ENCODE measurements at regions not wholly inside any gene's neighbourhood (a gene's known extent, or its start where the extent isn't known, plus 50 kb on each side); places are given as distances from the start of the nearest gene placed in this dataset.

DNA sequence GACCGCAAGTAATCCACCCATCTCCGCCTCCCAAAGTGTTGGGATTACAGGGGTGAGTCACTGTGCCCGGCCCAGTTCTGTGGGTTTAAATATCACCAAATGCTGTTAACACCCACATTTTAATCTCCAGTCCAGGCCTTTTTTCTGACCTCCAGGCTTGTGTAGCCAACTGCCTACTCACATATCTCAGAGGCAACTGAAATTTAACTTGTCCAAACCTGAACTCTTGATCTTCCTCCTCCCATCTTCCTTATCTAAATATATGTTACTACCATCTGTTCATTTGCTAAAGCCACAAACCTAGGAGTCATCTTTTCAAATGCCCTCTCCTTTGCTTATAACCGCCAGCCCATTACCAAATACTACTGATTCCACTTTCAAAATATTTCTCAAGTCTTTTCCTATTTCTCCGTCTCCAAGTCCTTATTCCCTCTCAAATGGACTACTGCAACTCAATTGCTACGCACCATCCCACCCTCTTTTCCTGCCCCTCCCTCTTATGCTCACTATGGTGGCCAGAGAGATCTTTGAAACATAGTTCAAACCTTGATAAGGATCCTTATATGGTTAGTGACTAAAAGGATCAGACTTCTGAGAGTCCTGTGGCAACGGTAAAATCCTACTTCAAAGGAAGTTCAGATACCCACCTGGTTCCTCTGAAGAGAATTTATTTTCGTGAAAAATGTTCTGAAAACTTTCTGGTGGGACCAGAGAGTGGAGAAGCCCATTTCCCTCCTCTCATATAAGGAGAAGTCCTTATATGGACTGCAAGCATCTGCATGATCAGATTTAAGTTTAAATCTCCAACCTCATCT lies 78.5 kb upstream of the CDC42BPA start:
- ChIA-PET POLR2A (no interaction called here), CTCF (no interaction called here)
- Histone ChIP-seq H3K27ac (ENCODE audit: low read depth, low read length) (peak overlapping the region; percentile 4), H3K4me3 (ENCODE audit: low read depth, low read length) (no peak overlapping the region), H3K9me3 (ENCODE audit: control insufficient read depth, insufficient read depth, low read length) (no peaks in the 10 kb centered on the region), H3K27me3 (ENCODE audit: control insufficient read depth, insufficient read depth, low read length) (no peaks in the 10 kb centered on the region)
- TF ChIP-seq, protein P1, sequence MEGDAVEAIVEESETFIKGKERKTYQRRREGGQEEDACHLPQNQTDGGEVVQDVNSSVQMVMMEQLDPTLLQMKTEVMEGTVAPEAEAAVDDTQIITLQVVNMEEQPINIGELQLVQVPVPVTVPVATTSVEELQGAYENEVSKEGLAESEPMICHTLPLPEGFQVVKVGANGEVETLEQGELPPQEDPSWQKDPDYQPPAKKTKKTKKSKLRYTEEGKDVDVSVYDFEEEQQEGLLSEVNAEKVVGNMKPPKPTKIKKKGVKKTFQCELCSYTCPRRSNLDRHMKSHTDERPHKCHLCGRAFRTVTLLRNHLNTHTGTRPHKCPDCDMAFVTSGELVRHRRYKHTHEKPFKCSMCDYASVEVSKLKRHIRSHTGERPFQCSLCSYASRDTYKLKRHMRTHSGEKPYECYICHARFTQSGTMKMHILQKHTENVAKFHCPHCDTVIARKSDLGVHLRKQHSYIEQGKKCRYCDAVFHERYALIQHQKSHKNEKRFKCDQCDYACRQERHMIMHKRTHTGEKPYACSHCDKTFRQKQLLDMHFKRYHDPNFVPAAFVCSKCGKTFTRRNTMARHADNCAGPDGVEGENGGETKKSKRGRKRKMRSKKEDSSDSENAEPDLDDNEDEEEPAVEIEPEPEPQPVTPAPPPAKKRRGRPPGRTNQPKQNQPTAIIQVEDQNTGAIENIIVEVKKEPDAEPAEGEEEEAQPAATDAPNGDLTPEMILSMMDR (IDR thresholded peaks at IDR 0.05; ENCODE audit: low read depth, low read length): no peak
- no peak for DNase-seq (ENCODE audit: low read depth, low spot score)

DNA sequence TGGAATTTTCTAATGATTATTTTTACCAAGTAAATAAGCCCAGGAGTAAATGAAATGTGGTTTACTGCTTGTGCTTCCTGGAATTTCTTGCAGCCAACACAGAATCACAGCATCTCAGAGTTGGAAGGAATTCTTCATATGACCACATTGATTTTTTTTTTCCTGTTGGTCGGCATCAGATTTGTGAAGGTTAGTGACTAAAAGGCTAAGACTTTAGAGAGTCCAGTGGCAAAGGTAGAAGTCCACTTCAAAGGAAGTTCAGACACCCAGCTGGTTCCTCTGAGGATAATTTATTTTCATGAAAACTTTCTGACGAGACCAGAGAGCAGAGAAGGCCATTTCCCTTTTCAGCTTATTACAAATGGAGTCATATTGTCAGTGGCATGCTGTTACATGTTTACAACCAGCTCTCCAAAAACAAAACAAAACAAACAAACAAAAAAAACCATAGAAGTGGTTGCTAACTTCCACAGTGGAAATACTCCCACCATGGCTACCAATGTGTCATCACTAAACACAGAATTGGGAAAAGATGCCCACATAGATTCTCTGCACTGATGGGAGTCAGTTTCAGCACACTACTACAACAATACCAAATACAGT lies 77.2 kb upstream of the CDC42BPA start:
- TF ChIP-seq, protein P1 (IDR thresholded peaks at IDR 0.05; ENCODE audit: low read depth, low read length): no peak
- no peak for DNase-seq (ENCODE audit: low read depth, low spot score)
- Histone ChIP-seq H3K4me3 (ENCODE audit: low read depth, low read length) (no peak overlapping the region), H3K27me3 (ENCODE audit: control insufficient read depth, insufficient read depth, low read length) (no peaks in the 10 kb centered on the region), H3K27ac (ENCODE audit: low read depth, low read length) (no peak overlapping the region), H3K9me3 (ENCODE audit: control insufficient read depth, insufficient read depth, low read length) (no peaks in the 10 kb centered on the region)
- POLR2A ChIA-PET: no interaction called here
- CTCF ChIA-PET: no interaction called here

DNA sequence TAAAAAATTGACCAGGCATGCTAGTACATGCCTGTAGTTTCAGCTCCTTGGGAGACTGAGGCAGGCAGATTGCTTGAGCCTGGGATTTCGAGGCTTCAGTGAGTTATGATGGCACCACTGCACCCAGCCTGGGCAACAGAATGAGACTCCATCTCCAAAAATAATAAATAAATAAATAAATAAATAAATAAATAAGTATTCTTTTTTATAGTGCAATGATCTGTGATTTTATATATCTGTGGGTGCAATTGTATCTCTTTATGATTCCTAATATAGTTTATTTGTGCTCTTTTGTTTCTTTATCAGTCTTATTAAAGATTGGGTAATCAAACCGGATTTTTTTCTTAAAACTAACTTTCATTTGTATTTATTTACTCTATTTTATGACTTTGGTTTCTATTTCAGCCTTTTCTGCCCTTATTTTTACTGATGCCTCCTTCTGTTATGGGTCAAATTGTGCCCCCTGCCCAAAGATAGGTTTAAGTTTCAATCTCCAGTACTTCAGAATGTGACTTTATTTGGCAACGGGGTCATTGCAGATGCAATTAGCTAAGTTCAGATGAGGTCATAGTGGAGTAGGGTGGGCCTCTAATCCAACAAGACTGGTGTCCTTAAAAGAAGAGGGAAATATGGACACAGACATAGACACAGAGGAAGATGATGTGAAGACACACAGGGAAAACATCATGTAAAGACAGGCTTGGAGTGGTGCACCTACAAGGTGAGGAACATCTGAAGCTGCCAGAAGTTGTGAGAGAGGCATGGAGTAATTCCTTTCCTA lies 74.9 kb upstream of the CDC42BPA start:
- CTCF ChIA-PET: no interaction called here
- TF ChIP-seq, protein P1 (IDR thresholded peaks at IDR 0.05; ENCODE audit: low read depth, low read length): no peak

DNA sequence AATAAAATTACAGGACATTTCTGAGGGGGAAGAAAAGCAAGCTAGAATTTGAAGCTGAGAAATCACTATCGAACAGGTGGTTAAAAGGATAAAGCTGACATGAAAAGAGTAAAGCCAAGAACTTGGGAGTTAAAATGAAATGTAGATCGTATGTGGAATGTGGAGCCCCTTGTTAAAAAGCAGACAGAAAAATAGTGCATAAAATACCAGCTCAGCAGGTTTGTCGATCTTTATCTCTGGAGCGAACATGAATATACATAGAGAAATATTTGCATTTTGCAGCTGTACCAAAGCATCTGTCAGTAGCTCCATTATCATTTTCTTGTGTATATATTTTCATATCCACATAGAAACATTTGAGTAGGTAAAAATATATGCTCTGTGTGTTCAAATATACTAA lies 73.6 kb upstream of the CDC42BPA start:
- Histone ChIP-seq H3K27ac (ENCODE audit: low read depth, low read length) (no peak overlapping the region), H3K27me3 (ENCODE audit: control insufficient read depth, insufficient read depth, low read length) (no peaks in the 10 kb centered on the region), H3K9me3 (ENCODE audit: control insufficient read depth, insufficient read depth, low read length) (no peaks in the 10 kb centered on the region), H3K4me3 (ENCODE audit: low read depth, low read length) (no peak overlapping the region)
- ChIA-PET POLR2A (no interaction called here), CTCF (interaction anchor here (0.6 kb wide), 1 partner anchor 681 kb away, joined by 4 read pairs; no protein-coding TSS in a partner anchor)
- no peak for DNase-seq (ENCODE audit: low read depth, low spot score)
- TF ChIP-seq, protein P1 (IDR thresholded peaks at IDR 0.05; ENCODE audit: low read depth, low read length): no peak

More for the DNA sequence above, 74.9 kb upstream of the CDC42BPA start:
- Histone ChIP-seq H3K4me3 (ENCODE audit: low read depth, low read length) (no peak overlapping the region), H3K9me3 (ENCODE audit: control insufficient read depth, insufficient read depth, low read length) (no peaks in the 10 kb centered on the region), H3K27me3 (ENCODE audit: control insufficient read depth, insufficient read depth, low read length) (no peaks in the 10 kb centered on the region), H3K27ac (ENCODE audit: low read depth, low read length) (no peak overlapping the region)
- no peak for DNase-seq (ENCODE audit: low read depth, low spot score)
- POLR2A ChIA-PET: no interaction called here

DNA sequence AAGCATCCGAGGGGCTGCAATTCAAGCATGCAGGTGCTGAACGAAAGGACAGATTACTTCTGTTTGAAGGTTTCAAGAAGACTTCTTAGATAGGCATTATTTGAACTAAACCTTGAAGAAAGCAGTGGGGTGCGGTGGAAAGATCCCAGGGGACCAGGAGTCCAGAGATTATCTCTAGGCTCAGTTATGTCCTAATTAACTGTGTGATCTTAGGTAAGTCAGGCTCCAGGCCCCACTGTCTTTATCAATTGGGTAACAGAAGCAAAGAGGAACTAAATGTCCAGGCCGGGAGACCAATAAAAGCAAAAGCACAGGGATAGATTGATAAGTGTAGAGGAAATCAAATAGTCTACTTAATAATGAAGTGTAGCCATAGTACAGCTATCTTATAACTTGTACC lies 72.9 kb upstream of the CDC42BPA start:
- TF ChIP-seq, protein P1 (IDR thresholded peaks at IDR 0.05; ENCODE audit: low read depth, low read length): no peak
- Histone ChIP-seq H3K27me3 (ENCODE audit: control insufficient read depth, insufficient read depth, low read length) (no peaks in the 10 kb centered on the region), H3K4me3 (ENCODE audit: low read depth, low read length) (no peak overlapping the region), H3K9me3 (ENCODE audit: control insufficient read depth, insufficient read depth, low read length) (no peaks in the 10 kb centered on the region), H3K27ac (ENCODE audit: low read depth, low read length) (no peak overlapping the region)
- ChIA-PET POLR2A (no interaction called here), CTCF (no interaction called here)
- no peak for DNase-seq (ENCODE audit: low read depth, low spot score)

Measured in AG04450 (cell line).